AML-193 (cell line): ENCODE measurements at regions not wholly inside any gene's neighbourhood (a gene's known extent, or its start where the extent isn't known, plus 50 kb on each side); places are given as distances from the start of the nearest gene placed in this dataset.

Experiments
- DNase-seq, 2 experiments: peaks; one replicate each; lab custom pipeline; 2025; lab: John Stamatoyannopoulos, UW

DNA sequence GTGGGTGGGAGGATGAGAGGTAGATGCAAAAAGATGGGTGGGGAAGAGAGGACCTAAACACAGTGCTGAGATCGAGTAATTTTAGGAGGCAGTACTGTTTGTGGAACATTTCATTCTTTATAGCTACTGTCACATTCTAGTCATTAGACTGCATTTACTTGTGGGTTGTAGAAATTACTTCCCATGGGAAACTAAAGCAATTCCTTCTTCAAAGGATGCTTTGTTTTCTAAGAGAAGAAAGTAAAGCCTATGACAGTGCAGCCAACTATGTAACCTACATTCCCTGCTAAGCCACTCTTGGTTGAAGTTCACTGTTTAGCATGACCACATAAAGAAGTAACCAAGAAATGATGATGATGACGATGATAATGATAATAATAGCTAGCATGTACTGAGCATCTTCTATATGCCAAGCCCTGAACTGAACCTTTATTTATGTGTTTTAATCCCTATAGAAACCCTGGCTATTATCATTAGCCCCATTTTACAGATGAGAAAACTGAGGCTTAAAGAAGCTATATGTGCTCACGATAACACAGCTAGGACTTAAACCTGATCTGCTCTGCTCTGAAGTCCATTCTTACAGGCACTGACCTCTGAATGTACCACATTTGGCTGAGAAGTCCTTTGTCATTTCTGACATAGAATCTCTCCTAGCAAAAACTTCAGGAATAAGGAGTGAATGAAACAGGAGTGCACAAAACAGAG, 114.5 kb upstream of the KIT start:
- no peak for DNase-seq

GRCh38 chr4:54545663-54546424, 111.9 kb upstream of the KIT start:
- no peak for DNase-seq

- DNase-seq: no peak
Measured at GRCh38 chr4:54547299-54548097, 110.3 kb upstream of the KIT start.

DNA sequence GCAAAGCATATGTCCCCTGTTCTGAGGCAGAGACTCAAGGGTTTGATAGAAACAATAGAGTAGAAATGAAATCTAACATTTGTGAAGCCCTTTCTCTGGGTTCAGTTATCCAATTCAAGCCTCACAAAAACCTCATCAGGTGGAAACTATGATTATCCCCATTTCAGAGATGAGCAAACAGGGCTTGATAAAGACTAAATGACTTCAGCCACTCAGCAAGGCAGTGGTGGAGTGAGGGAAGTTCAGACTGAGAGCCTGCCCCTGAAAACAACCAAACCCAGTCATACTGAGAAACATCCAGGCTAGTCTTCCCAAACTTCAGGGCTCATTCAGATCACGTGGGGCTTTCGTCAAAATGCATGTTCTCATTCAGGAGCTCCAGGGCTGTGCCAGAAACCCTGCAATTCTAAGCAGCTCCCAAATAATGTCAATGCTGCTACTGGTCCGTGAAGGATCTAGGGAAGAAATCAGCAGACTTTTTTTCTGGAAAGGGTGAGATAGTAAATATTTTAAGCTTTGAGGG, 109.6 kb upstream of the KIT start:
- no peak for DNase-seq

DNA sequence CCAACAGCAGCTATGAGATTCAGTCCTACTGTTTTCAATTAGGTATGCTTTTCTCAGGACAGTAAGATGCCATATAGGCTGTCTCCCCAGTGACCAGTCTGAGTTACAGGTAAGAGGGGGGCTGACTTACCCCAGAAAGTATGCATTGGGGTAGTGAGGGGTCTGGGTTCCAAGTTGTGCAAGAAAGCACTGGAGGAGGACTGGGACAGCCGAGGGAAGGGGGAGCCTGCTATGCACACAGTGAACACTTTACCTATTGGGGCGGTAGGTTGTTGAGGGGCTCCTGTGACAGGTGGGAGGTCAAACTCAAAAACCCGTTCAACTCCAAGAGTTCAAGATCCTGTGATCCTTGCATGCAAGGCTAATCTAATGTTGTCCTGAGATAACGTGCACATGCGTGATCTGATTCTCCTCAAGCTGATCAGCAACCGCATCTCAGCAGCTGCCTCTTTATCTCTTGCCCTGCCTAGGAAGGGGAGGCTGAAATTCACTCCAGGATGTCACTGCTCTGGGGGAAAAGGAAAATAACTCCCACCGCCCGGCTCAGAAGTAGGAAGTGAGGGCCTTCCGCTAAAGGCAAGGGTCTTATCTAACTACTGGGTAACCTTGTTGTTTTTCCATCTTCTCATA, 108.8 kb upstream of the KIT start:
- DNase-seq: no peak

DNA sequence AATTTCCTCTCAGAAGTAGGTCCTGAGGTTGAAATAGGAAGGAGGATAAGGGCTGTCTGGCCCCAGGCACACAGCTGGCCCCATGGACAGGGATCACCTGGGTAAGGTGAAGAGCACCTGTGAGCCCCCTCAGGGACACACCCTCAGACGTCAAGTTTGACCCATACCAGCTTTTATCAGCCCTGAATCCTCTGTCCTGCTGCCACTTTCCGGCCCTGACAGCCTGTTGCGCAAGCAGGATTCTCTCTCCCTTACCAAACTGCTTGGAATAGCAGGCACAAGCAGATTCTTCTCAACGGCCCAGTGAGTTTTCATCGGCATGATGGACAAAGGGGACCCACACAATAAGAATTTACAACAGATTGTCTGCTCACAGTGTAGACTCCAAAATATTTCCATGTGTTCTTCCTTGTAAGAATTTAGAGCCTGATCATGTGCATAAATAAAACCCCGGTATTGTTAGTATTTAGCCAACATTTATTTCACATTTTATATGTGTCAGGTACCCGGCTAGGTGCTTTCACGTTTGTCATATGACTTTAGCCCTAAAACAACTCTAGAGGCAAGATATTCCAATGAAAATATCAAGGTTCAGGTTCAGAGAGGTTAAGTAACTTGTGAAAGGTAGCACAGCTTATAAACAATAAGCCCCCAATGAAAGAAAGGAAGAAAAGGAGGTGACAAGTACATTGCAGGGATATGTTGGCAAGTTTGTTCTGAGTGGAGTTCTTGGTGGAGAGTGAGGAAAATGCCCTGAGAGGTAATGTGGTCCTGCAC, 107.2 kb upstream of the KIT start:
- no peak for DNase-seq

GRCh38 chr4:54553001-54553400, 104.8 kb upstream of the KIT start:
- DNase-seq: no peak

DNA sequence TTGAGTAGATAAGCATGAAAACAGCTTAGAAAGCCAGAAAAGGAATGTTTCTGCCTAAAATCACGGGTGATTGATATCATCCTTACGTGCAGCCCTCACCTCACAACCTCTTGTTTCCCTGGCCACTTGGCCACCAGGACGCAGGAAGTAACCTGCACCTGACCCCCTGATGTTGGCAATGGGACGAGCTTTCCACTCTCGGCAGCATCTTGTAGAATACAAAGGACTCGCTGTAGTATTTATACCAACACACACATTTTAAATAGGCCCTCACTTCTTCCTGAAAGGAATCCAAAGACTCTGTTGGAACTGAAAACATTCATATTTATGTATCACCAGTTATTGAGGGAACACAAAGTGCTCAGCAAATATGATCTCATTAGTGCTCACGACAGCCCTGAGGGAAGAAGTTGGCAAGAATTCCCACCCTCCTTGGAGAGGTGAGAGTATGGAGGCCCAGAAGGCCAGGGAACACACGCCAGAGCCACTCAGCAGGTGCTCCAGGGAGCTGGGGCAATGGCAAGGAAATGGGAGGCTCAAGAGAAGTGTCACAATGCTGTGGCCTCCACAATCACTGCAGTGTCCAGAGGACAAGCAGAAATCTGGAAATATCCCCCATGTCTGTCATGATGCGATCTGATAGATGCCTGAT, 103.3 kb upstream of the KIT start:
- no peak for DNase-seq

DNA sequence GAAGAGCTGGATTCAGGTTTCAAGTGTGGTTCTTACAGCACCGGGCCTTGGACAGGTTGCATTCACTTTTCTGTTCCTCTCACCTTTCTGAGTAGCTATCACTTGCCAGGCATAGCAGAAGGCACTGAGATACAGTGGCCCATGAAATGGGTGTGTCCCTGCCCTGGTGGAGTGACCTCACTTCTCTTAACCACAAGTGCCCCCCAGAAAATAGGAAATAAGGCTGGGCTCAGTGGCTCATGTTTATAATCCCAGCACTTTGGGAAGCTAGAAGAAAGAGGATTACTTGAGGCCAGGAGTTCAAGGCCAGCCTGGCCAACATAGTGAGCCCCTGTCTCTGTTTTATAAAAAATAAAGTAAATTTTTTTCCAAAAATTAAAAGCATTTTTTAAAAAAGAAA, 101.7 kb upstream of the KIT start:
- no peak for DNase-seq

DNA sequence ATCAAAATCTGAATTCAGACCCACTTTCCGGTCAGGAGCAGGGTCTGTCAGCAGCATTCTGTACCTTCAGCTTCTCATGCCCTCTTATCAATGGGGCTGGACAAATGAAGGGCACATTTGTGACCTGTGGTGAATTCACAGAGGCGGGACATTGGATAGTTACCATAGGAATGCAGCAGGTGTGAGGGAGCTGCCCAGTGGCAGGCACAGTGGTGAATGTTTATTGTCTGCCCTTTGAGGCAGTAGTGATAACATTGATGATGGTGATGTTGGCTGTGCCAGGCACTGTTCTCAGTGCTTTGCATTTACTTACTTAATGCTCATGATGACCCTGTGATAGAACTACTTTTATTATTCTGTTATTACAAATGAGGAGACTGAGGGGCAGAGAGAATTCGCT, 101.2 kb upstream of the KIT start:
- no peak for DNase-seq

DNA sequence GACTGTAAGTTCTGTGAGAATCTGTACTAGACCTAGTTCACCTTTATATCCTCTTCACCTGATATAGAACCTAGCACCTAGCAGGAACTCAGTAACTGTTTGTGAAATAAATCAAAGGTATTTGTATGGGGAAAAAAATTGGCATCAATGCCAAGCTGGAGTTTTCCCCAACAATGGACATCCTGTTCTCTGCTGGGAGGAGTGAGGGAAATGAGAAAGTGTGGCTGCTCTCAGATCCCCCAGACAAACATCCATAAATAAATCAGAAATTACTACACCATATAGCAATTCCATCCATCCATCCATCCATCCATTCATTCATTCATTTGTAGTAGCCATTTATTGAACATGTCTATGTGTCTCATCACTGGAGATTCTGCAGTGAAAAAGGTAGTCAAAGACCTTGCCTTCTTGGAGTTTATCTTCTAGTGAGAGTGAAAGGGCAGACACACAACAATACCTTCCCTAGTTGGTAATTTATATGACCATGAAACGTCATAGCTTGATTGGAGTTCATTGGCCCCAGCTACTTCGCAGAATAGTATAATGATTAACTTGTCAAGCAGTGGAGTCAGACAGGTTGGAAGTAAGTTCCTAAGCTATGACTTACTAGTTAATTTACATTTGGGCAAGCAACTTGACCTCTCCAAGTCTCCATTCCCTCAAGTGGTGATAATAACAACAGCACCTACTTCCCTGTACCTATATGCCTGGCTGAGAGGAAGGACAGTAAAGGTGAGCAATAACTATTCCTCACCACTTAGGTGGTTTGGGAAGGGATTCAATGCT, 98.7 kb upstream of the KIT start:
- DNase-seq: no peak

DNA sequence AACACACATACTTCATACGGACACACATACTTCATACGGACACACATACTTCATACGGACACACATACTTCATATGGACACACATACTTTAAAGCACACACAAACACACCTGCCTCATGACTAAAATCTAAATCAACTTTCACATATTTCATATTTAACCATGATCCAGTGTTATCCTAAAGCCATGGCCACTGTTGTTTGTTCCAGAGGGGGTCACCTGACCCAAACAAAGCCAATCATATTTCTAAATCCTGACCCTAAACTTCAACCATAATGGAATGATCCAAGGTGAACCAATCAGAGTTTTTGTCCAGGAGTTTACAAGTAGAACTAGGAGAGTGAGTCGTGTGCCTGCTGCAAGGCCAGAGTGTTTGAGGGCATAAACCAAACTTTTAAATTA, 97.2 kb upstream of the KIT start:
- DNase-seq: no peak

- no peak for DNase-seq
Measured at GRCh38 chr4:54561940-54562339, 95.8 kb upstream of the KIT start.

GRCh38 chr4:54566608-54567007, 91.1 kb upstream of the KIT start:
- no peak for DNase-seq

DNA sequence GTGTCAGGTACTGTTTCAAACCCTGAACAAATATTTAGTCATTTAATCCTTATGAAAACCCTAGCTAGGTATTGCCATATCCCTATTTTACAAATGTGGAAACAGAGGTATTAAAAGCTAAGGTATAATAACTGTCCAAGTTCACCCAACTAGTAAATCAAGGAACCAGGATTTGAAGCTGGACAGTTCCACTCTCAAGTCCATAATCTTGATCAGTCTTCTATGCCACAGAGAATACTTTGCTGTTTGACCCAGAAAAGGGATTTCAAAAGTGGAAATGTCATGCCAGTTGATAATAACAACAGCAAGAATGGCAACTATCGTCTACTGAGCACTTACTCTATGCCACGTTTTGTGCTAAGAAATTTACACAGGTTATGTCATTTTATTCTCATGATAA, 90.4 kb upstream of the KIT start:
- DNase-seq: no peak

GRCh38 chr4:54568184-54568583, 89.6 kb upstream of the KIT start:
- DNase-seq: no peak

DNA sequence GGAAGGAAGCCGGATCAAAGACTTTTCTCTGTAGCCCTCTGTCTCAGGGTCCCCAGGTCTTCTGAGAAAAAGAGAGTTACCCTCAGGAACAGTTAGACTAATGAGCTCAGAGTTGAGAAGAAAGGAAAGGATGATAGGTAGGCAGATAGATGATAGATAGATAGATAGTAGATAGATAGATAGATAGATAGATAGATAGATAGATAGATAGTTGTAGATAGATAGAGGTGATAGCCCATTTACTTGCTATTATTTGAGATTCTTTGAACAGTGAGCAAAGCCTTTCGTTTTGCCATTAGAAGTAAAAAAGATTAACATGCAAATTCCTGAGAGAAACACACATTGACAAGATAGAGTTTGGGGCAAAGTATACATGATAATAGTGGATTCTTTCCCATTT, 86.9 kb upstream of the KIT start:
- DNase-seq: no peak

DNA sequence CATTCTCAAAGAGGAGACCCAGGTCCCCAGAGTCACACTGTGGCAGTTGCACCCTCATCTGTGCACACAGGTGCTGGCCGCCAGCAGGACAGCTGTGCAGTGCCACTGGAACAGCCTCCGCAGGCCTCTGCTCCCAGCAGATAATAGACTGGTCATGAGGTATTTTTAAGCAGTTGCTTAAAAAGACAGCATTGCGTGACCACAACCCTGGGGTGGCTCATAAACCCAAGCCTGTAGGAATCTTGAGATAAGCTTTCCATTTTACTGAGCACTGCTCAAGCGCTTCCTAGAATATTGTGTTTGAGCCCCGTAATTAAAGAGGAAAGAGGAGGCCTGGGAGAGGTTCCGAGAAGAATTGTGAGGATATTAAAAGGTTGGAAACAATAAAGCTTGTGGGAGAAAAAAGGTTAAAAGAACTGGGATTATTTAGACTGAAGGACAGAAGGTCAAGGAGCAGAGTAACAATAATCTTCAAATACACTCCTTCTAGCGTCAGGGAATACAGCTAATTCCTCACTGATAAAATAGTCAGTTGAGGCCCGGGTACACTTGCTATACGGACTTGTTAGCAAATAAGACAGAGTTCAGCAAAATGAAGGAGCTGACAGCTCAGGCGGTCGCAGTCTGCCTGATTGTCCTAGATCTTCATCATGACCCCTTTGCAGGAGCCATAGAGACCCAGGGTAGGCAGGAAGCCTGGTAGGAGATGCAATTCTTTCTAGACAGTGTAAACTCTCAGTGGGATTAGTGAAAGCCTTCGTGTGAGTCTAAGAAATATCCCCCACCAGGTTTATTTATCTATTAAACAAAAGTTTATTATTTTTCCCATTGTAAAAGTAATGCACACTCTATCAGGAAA, 86.2 kb upstream of the KIT start:
- no peak for DNase-seq

GRCh38 chr4:54572152-54572542, 85.6 kb upstream of the KIT start:
- no peak for DNase-seq
